OCI-LY3 (cell line): ENCODE measurements at regions not wholly inside any gene's neighbourhood (a gene's known extent, or its start where the extent isn't known, plus 50 kb on each side); places are given as distances from the start of the nearest gene placed in this dataset.

Experiments used
- H2AFZ ChIP-seq: fragments of 200-600, 300-600 bp; shearing (Covaris generic); 2 replicates; pipeline ENCODE4 v1.6.0; 2014; ENCODE audit warnings: antibody characterized with exemption, low read depth, low read length
- H3K27ac ChIP-seq: fragments of 200-600, 300-600 bp; sonication (generic); 2 replicates; pipeline ENCODE4 v1.5.1; 2014; ENCODE audit warnings: mild to moderate bottlenecking, low read length, moderate library complexity, mixed read lengths
- H3K27me3 ChIP-seq: fragments of 200-600, 300-600 bp; sonication (generic); 2 replicates; pipeline ENCODE4 v1.6.1; 2014; ENCODE audit warnings: low read depth, low read length, mixed read lengths
- H3K36me3 ChIP-seq: fragments of 200-600, 300-600 bp; sonication (generic); replicated peaks from 2 replicates; pipeline ENCODE3; 2014; ENCODE audit warnings: low read depth, low read length, mixed read lengths
- H3K4me1 ChIP-seq: fragments of 300-600, 200-600 bp; sonication (generic); 2 replicates; pipeline ENCODE4 v1.6.1; 2014; ENCODE audit warnings: low read length, mixed read lengths
- H3K4me2 ChIP-seq: fragments of 200-600, 300-600 bp; sonication (generic); 2 replicates; pipeline ENCODE4 v1.6.1; 2014; ENCODE audit warnings: low read length, mixed read lengths
- H3K4me3 ChIP-seq: fragments of 300-600, 200-600 bp; sonication (generic); 2 replicates; pipeline ENCODE4 v1.5.1; 2014; ENCODE audit warnings: antibody characterized with exemption, mild to moderate bottlenecking, low read length, moderate library complexity
- H3K79me2 ChIP-seq: fragments of 300-600, 200-600 bp; shearing (Covaris generic); 2 replicates; pipeline ENCODE4 v1.6.1; 2014; ENCODE audit warnings: mild to moderate bottlenecking, low read length, mixed read lengths
- H3K9ac ChIP-seq: fragments of 300-600, 200-600 bp; shearing (Covaris generic); 2 replicates; pipeline ENCODE4 v1.6.0; 2014; ENCODE audit warnings: mild to moderate bottlenecking, low read length, moderate library complexity
- H3K9me3 ChIP-seq: fragments of 200-600, 300-600 bp; shearing (Covaris generic); 2 replicates; pipeline ENCODE4 v1.6.1; 2014; ENCODE audit warnings: low read length, mixed read lengths; ENCODE audit not compliant: insufficient read depth
- H4K20me1 ChIP-seq: fragments of 200-600, 300-600 bp; sonication (generic); 2 replicates; pipeline ENCODE4 v1.6.1; 2016; ENCODE audit warnings: low read length, mixed read lengths; ENCODE audit not compliant: insufficient read depth
- EZH2phosphoT487 ChIP-seq: fragments of 200-600 bp; shearing (Covaris generic); IDR thresholded peaks from 2 replicates; pipeline ENCODE4 v1.6.1; 2018; ENCODE audit warnings: antibody characterized with exemption, mixed run types, low read depth
- TF ChIP-seq, protein P1 (sequence below): fragments of 200-600, 300-600 bp; sonication (generic); IDR thresholded peaks from 2 replicates; pipeline ENCODE4 v1.5.1; 2014; ENCODE audit warnings: antibody characterized with exemption, low read length, low read depth

DNA sequence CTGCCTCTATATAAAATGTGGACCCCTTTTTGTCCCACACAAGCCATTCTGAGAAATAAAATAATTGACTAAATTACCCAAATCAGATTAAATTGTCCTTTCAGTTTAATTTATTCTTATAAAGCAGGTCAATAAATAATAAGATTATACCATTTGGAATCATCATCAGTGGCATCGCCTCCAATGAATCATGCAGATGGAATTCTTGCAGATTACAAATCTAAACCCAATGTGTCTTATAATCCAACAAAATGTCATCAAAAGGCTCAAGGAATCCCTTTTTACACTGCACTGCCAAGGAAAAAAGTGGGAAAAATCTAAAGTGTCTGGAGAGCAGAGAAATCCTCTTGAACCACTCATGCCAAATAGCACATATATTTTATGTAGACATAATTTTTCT is 138.2 kb upstream of the TSPAN8 start:
- H3K27ac ChIP-seq: no peak overlapping the region
- H3K4me3 ChIP-seq: no peak overlapping the region
- no peaks in the 10 kb centered on the region for H3K79me2 ChIP-seq
- H4K20me1 ChIP-seq: no peaks in the 10 kb centered on the region
- H2AFZ ChIP-seq: no peak overlapping the region
- no peaks in the 10 kb centered on the region for H3K36me3 ChIP-seq
- no peak overlapping the region for H3K9ac ChIP-seq
- no peak overlapping the region for H3K4me2 ChIP-seq
- no peaks in the 10 kb centered on the region for H3K27me3 ChIP-seq
- H3K9me3 ChIP-seq: no peaks in the 10 kb centered on the region
- TF ChIP-seq, protein P1, sequence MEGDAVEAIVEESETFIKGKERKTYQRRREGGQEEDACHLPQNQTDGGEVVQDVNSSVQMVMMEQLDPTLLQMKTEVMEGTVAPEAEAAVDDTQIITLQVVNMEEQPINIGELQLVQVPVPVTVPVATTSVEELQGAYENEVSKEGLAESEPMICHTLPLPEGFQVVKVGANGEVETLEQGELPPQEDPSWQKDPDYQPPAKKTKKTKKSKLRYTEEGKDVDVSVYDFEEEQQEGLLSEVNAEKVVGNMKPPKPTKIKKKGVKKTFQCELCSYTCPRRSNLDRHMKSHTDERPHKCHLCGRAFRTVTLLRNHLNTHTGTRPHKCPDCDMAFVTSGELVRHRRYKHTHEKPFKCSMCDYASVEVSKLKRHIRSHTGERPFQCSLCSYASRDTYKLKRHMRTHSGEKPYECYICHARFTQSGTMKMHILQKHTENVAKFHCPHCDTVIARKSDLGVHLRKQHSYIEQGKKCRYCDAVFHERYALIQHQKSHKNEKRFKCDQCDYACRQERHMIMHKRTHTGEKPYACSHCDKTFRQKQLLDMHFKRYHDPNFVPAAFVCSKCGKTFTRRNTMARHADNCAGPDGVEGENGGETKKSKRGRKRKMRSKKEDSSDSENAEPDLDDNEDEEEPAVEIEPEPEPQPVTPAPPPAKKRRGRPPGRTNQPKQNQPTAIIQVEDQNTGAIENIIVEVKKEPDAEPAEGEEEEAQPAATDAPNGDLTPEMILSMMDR: no peak
- TF ChIP-seq EZH2phosphoT487: no peak
- H3K4me1 ChIP-seq: no peaks in the 10 kb centered on the region

DNA sequence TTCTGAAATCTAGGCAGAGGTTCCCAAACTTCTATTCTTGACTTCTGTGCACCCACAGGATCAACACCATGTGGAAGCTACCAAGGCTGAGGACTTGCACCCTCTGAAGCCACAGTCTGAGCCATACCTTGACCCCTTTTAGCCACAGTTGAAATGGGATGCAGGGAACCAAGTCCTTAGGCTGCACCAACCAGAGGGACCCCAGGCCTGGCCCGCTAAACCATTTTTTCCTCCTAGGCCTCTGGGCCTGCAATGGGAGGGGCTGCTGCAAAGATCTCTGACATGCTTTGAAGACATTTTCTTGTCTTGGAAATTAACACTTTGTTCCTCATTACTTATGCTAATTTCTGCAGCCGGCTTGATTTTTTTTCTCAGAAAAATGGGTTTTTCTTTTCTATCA is 133.9 kb upstream of the TSPAN8 start:
- H3K27me3 ChIP-seq: no peaks in the 10 kb centered on the region
- H3K36me3 ChIP-seq: no peaks in the 10 kb centered on the region
- H3K79me2 ChIP-seq: no peaks in the 10 kb centered on the region
- TF ChIP-seq, protein P1: no peak
- TF ChIP-seq EZH2phosphoT487: no peak
- H3K4me2 ChIP-seq: no peak overlapping the region
- no peaks in the 10 kb centered on the region for H4K20me1 ChIP-seq
- H2AFZ ChIP-seq: no peak overlapping the region
- no peak overlapping the region for H3K9ac ChIP-seq
- no peaks in the 10 kb centered on the region for H3K9me3 ChIP-seq
- no peak overlapping the region for H3K27ac ChIP-seq
- H3K4me3 ChIP-seq: no peak overlapping the region
- H3K4me1 ChIP-seq: no peaks in the 10 kb centered on the region

DNA sequence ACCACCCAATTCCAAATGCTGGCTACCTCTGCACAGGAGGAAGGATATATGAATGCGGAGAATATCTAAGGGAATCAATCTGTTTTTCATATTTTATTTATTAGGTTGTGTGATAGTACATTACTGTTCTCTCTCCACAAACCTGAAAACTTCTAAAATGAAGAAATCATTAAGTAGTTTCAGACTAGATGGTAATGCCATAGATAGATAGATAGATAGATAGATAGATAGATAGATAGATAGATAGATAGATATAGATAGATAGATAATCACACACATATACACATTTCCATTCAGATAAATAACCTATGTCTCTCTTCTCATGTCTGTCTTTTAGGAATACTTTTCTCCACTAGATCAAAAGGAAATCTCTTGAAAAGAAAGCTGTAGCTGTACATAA is 126.1 kb upstream of the TSPAN8 start:
- H3K27ac ChIP-seq: no peak overlapping the region
- H3K9ac ChIP-seq: no peak overlapping the region
- no peaks in the 10 kb centered on the region for H3K79me2 ChIP-seq
- H3K4me2 ChIP-seq: no peak overlapping the region
- no peaks in the 10 kb centered on the region for H4K20me1 ChIP-seq
- H3K36me3 ChIP-seq: no peaks in the 10 kb centered on the region
- H2AFZ ChIP-seq: no peak overlapping the region
- peaks cover 10% of the 10 kb centered on the region for H3K4me1 ChIP-seq
- H3K4me3 ChIP-seq: no peak overlapping the region
- TF ChIP-seq EZH2phosphoT487: no peak
- TF ChIP-seq, protein P1: no peak
- no peaks in the 10 kb centered on the region for H3K27me3 ChIP-seq
- no peaks in the 10 kb centered on the region for H3K9me3 ChIP-seq

DNA sequence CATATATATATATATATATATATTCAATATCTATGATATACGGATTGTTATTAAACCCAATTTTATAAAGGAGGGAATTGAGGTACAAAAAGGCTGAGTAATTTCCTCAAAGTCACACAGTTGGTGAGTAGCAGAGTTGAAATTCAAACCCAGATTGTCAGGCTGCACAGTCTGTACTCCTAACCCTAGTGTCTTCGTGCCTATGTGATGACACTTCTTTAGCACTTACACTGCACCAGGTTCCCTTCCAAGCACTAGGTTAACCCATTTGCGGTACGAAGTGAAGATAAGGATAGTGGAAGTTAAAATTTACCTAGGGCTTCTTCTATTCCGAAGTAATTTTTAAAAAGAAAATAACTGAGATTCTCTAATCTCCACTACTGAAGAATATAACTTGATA is 125.1 kb upstream of the TSPAN8 start:
- no peaks in the 10 kb centered on the region for H3K27me3 ChIP-seq
- peaks cover 10% of the 10 kb centered on the region for H3K4me1 ChIP-seq
- H3K9me3 ChIP-seq: no peaks in the 10 kb centered on the region
- no peaks in the 10 kb centered on the region for H4K20me1 ChIP-seq
- H3K36me3 ChIP-seq: no peaks in the 10 kb centered on the region
- H3K27ac ChIP-seq: no peak overlapping the region
- TF ChIP-seq EZH2phosphoT487: no peak
- TF ChIP-seq, protein P1: no peak
- no peak overlapping the region for H3K4me3 ChIP-seq
- H3K4me2 ChIP-seq: no peak overlapping the region
- no peak overlapping the region for H3K9ac ChIP-seq
- H2AFZ ChIP-seq: no peak overlapping the region
- H3K79me2 ChIP-seq: no peaks in the 10 kb centered on the region
